PC-9 (cell line): ENCODE measurements at regions not wholly inside any gene's neighbourhood (a gene's known extent, or its start where the extent isn't known, plus 50 kb on each side); places are given as distances from the start of the nearest gene placed in this dataset.

Source experiments
- BruUV-seq: library from RNA; stranded (reverse); fragments of 400-500 nt; replicated peaks from 2 replicates; lab custom pipeline; 2021; lab: Mats Ljungman, UMichigan
- CTCF ChIA-PET: fragments of 300-600 bp; sonication (Branson Sonifier 250); formaldehyde crosslinking; loops from one replicate; lab custom pipeline; 2022; ENCODE audit warnings: antibody characterized with exemption; lab: Charles Lee
- POLR2A ChIA-PET: fragments of 300-600 bp; sonication (Branson Sonifier 250); formaldehyde crosslinking; loops from one replicate; lab custom pipeline; 2022; ENCODE audit warnings: antibody characterized with exemption; ENCODE audit not compliant: unreplicated experiment; lab: Charles Lee
- DNase-seq, 2 experiments: peaks; one replicate each; pipeline versions ENCODE4 v3.0.0 to v3.0.0-alpha.2; 2015 to 2022; ENCODE audit warnings: mixed read lengths in 1 of 2
- H2AFZ ChIP-seq: fragments of 200-600 bp; sonication (generic); 2 replicates; pipeline ENCODE4 v1.8.1; 2017; ENCODE audit warnings: antibody characterized with exemption
- H3F3A ChIP-seq: fragments of 200-600 bp; sonication (generic); 2 replicates; pipeline ENCODE4 v1.8.1; 2017; ENCODE audit warnings: antibody characterized with exemption, mild to moderate bottlenecking, low read depth; ENCODE audit not compliant: insufficient read depth
- H3K27ac ChIP-seq: fragments of 200-600 bp; sonication (generic); 2 replicates; pipeline ENCODE4 v1.6.1; 2016; ENCODE audit warnings: mixed run types
- H3K27me3 ChIP-seq: fragments of 200-600 bp; sonication (generic); 2 replicates; pipeline ENCODE4 v1.6.1; 2016; ENCODE audit warnings: low read depth, mixed run types; ENCODE audit not compliant: insufficient read depth
- H3K36me3 ChIP-seq: fragments of 200-600 bp; sonication (generic); 2 replicates; pipeline ENCODE4 v1.6.1; 2016; ENCODE audit warnings: low read depth, mixed run types
- H3K4me1 ChIP-seq: fragments of 200-600 bp; sonication (generic); replicated peaks from 2 replicates; pipeline ENCODE4 v1.6.1; 2016; ENCODE audit warnings: mixed run types; ENCODE audit not compliant: insufficient read depth
- H3K4me2 ChIP-seq: fragments of 200-600 bp; sonication (generic); 2 replicates; pipeline ENCODE4 v1.6.1; 2017; ENCODE audit warnings: mixed run types
- H3K4me3 ChIP-seq: fragments of 200-600 bp; sonication (generic); 2 replicates; pipeline ENCODE4 v1.6.1; 2016; ENCODE audit warnings: mixed run types
- H3K79me2 ChIP-seq: fragments of 200-600 bp; sonication (generic); 2 replicates; pipeline ENCODE4 v1.6.1; 2017; ENCODE audit warnings: low read depth, mixed run types
- H3K9me2 ChIP-seq: fragments of 200-600 bp; sonication (generic); 2 replicates; pipeline ENCODE4 v1.8.1; 2017; ENCODE audit warnings: mild to moderate bottlenecking; ENCODE audit not compliant: insufficient read depth
- H3K9me3 ChIP-seq: fragments of 200-600 bp; sonication (generic); 2 replicates; pipeline ENCODE4 v1.8.1; 2016; ENCODE audit warnings: low read depth; ENCODE audit not compliant: insufficient read depth
- H4K20me1 ChIP-seq: fragments of 200-600 bp; sonication (generic); 2 replicates; pipeline ENCODE4 v1.8.1; 2017; ENCODE audit not compliant: insufficient read depth
- CTCF ChIP-seq: fragments of 200-600 bp; sonication (generic); conservative IDR thresholded peaks from 2 replicates; pipeline ENCODE4 v1.6.1; 2017; ENCODE audit warnings: mixed run types, antibody characterized with exemption, mild to moderate bottlenecking, moderate library complexity
- EZH2 ChIP-seq: fragments of 200-600 bp; sonication (generic); IDR thresholded peaks from 2 replicates; pipeline ENCODE4 v1.8.0; 2017; ENCODE audit warnings: antibody characterized with exemption, low read depth
- intact Hi-C: fragments of 100-400 bp; cut with micrococcal nuclease; formaldehyde crosslinking; loops from one replicate; pipeline ENCODE4 v1.10.0; 2022; ENCODE audit not compliant: unreplicated experiment

- H3K79me2 ChIP-seq: no peaks in the 10 kb centered on the region
- H3K36me3 ChIP-seq: no peaks in the 10 kb centered on the region
- H3K27me3 ChIP-seq: no peaks in the 10 kb centered on the region
- no peak overlapping the region for H3K4me3 ChIP-seq
- ChIA-PET POLR2A (no interaction called here), CTCF (no interaction called here)
- TF ChIP-seq CTCF (no peak), EZH2 (no peak)
- H2AFZ ChIP-seq: no peak overlapping the region
- H3K9me3 ChIP-seq: no peaks in the 10 kb centered on the region
- no peak overlapping the region for H3K4me2 ChIP-seq
- DNase-seq: no peak
- no peaks in the 10 kb centered on the region for H4K20me1 ChIP-seq
- no TSS peak for BruUV-seq
- intact Hi-C loops: no loop called here
- H3F3A ChIP-seq: no peaks in the 10 kb centered on the region
- H3K9me2 ChIP-seq: no peaks in the 10 kb centered on the region
- H3K27ac ChIP-seq: no peak overlapping the region
- no peaks in the 10 kb centered on the region for H3K4me1 ChIP-seq
These were observed 63.2 kb downstream of the RRM2 start for GRCh38 chr2:10185755-10186154.

GRCh38 chr2:10186868-10187535 is 64.5 kb downstream of the RRM2 start:
- no peak for DNase-seq
- intact Hi-C loops: no loop called here
- POLR2A ChIA-PET: no interaction called here

GRCh38 chr2:10187661-10188060 is 65.1 kb downstream of the RRM2 start:
- Histone ChIP-seq H2AFZ (no peak overlapping the region), H3F3A (no peaks in the 10 kb centered on the region), H3K4me1 (no peaks in the 10 kb centered on the region), H3K9me2 (no peaks in the 10 kb centered on the region), H3K27ac (no peak overlapping the region), H4K20me1 (no peaks in the 10 kb centered on the region), H3K79me2 (no peaks in the 10 kb centered on the region), H3K4me3 (no peak overlapping the region), H3K9me3 (no peaks in the 10 kb centered on the region), H3K27me3 (no peaks in the 10 kb centered on the region), H3K4me2 (no peak overlapping the region), H3K36me3 (no peaks in the 10 kb centered on the region)
- intact Hi-C loops: no loop called here
- TF ChIP-seq EZH2 (no peak), CTCF (no peak)
- no peak for DNase-seq
- ChIA-PET POLR2A (no interaction called here), CTCF (no interaction called here)
- BruUV-seq: no TSS peak

More at GRCh38 chr2:10186868-10187535, 64.5 kb downstream of the RRM2 start:
- no peaks in the 10 kb centered on the region for H3F3A ChIP-seq
- H3K9me3 ChIP-seq: no peaks in the 10 kb centered on the region
- no peaks in the 10 kb centered on the region for H4K20me1 ChIP-seq
- H3K27me3 ChIP-seq: no peaks in the 10 kb centered on the region
- no TSS peak for BruUV-seq
- H3K4me1 ChIP-seq: no peaks in the 10 kb centered on the region
- no peak overlapping the region for H2AFZ ChIP-seq
- CTCF ChIA-PET: no interaction called here
- no peaks in the 10 kb centered on the region for H3K9me2 ChIP-seq
- TF ChIP-seq EZH2 (no peak), CTCF (no peak)
- H3K4me2 ChIP-seq: no peak overlapping the region
- no peak overlapping the region for H3K27ac ChIP-seq
- H3K4me3 ChIP-seq: no peak overlapping the region
- H3K36me3 ChIP-seq: no peaks in the 10 kb centered on the region
- no peaks in the 10 kb centered on the region for H3K79me2 ChIP-seq
